K562 (cell line): ENCODE measurements at regions not wholly inside any gene's neighbourhood (a gene's known extent, or its start where the extent isn't known, plus 50 kb on each side); places are given as distances from the start of the nearest gene placed in this dataset.

Experiments
- GABPA ChIP-seq: fragments of 200-800 bp; sonication (Bioruptor generic); conservative IDR thresholded peaks from 2 replicates; pipeline ENCODE4 v1.6.1; 2016; ENCODE audit warnings: low read depth, missing genetic modification characterization, missing compliant biosample characterization
- HEY1 ChIP-seq: fragments of 250-450 bp; sonication (Bioruptor Pico); IDR thresholded peaks from 2 replicates; pipeline ENCODE4 v1.5.0; 2020; ENCODE audit warnings: mild to moderate bottlenecking, moderate library complexity, borderline replicate concordance
- MEF2A ChIP-seq: IDR thresholded peaks from 2 replicates; pipeline ENCODE4 v1.6.1; 2011; ENCODE audit warnings: low read depth, mild to moderate bottlenecking, low read length, moderate library complexity; ENCODE audit not compliant: control insufficient read depth
- NFIC ChIP-seq: fragments of 450-650 bp; IDR thresholded peaks from 2 replicates; pipeline ENCODE4 v1.6.1; 2017; ENCODE audit warnings: mild to moderate bottlenecking, inconsistent platforms
- POLR2A ChIP-seq: fragments of 450-650 bp; conservative IDR thresholded peaks from 2 replicates; pipeline ENCODE4 v1.6.1; 2016
- SMC3 ChIP-seq: conservative IDR thresholded peaks from 2 replicates; pipeline ENCODE4 v1.6.1; 2011; ENCODE audit warnings: low read depth, low read length, improper control_type of control experiment; ENCODE audit not compliant: insufficient read depth
- ZFP1 ChIP-seq: fragments of 450-650 bp; formaldehyde crosslinking; IDR thresholded peaks from 2 replicates; pipeline ENCODE4 v1.4.0; 2020; ENCODE audit warnings: mild to moderate bottlenecking, mixed read lengths
- ZNF561 ChIP-seq: fragments of 450-650 bp; formaldehyde crosslinking; conservative IDR thresholded peaks from 2 replicates; pipeline ENCODE4 v1.4.0; 2020; ENCODE audit warnings: mild to moderate bottlenecking, moderate library complexity

DNA sequence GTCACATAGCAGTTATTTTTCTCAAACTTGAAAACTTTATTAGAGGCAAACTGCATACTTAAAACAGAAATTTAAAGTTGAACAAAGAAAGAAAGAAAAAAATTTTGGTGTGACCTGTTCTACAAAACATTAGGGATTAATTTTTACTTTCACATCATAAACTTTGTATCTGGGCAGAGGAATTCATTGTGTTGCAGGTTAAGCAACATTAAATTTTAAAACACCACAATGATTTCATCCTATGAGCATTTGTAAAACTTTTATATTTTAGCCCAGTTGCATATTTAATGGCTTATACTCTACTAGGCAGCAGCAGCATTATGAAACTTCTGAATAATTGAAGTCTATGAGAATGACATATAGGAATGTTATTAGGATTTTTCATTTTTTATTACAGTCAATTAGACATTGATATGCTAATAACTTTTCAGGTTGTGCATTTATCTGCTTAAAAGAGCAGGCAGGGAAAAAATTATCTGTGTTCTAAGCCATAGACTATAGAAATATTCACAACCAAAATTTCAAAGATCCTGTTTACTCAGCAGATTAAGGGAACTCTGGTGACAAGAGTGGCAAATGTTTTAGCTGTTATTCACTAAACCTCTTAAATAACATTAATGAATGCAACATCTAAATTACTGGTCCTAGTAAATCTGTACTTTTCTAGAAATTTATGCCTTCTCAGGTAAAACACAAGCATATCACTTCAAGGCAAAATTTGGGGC lies 1088.5 kb upstream of the CDH6 start:
- TF ChIP-seq POLR2A (no peak), SMC3 (no peak), HEY1 (CRISPR knock-in tag) (no peak), GABPA (tag) (no peak), ZNF561 (CRISPR knock-in tag) (no peak), MEF2A (no peak), NFIC (no peak), ZFP1 (CRISPR knock-in tag) (no peak)
